CD4-positive, alpha-beta T cell (primary cell): ENCODE measurements at regions not wholly inside any gene's neighbourhood (a gene's known extent, or its start where the extent isn't known, plus 50 kb on each side); places are given as distances from the start of the nearest gene placed in this dataset.

Experiments
- ATAC-seq: fragments of 200-7000 bp; cut with Tn5 transposase; one replicate; pipeline ENCODE4 v1.10.0; 2022; ENCODE audit warnings: mild to moderate bottlenecking; ENCODE audit not compliant: poor library complexity
- CTCF ChIA-PET: fragments of 350-600 bp; sonication (Branson Sonifier 250); formaldehyde crosslinking; loops from one replicate; lab custom pipeline; 2021; ENCODE audit warnings: antibody characterized with exemption, inconsistent platforms; lab: Charles Lee
- POLR2A ChIA-PET: fragments of 350-600 bp; sonication (Branson Sonifier 250); formaldehyde crosslinking; loops from one replicate; lab custom pipeline; 2021; ENCODE audit warnings: antibody characterized with exemption, inconsistent platforms; lab: Charles Lee
- DNase-seq, 14 experiments: peaks; one replicate each; pipeline ENCODE4 v3.0.0-alpha.2; 2013 to 2020; ENCODE audit warnings: mixed read lengths in 2 of 14
- H3K27ac ChIP-seq, 2 donors: one replicate each; pipeline versions ENCODE4 v1.5.1 to v1.7.0; 2013; ENCODE audit warnings: low read length in 2 of 2, low read depth in 1 of 2, mild to moderate bottlenecking in 1 of 2
- H3K27me3 ChIP-seq, 2 experiments: 1 replicate in 1 of 2; 2 replicates in 1 of 2; pipeline versions ENCODE4 v1.6.1 to v1.7.0; 2013; ENCODE audit warnings: low read length in 2 of 2, control low read depth in 1 of 2, mild to moderate bottlenecking in 1 of 2, moderate library complexity in 1 of 2; ENCODE audit not compliant: insufficient read depth in 2 of 2, control insufficient read depth in 1 of 2
- H3K36me3 ChIP-seq: one replicate; pipeline ENCODE4 v1.6.1; 2013; ENCODE audit warnings: low read length, control low read depth; ENCODE audit not compliant: insufficient read depth
- H3K4me1 ChIP-seq: one replicate; pipeline ENCODE4 v1.6.1; 2013; ENCODE audit warnings: low read length, control low read depth; ENCODE audit not compliant: insufficient read depth
- H3K4me3 ChIP-seq: one replicate; pipeline ENCODE4 v1.5.1; 2013; ENCODE audit warnings: mild to moderate bottlenecking, low read length, moderate library complexity
- H3K9me3 ChIP-seq, 2 experiments: 1 replicate in 1 of 2; 2 replicates in 1 of 2; pipeline versions ENCODE4 v1.6.1 to v1.7.0; 2013; ENCODE audit warnings: low read length in 2 of 2, mild to moderate bottlenecking in 2 of 2, control low read depth in 1 of 2, moderate library complexity in 1 of 2; ENCODE audit not compliant: control insufficient read depth in 1 of 2, insufficient read depth in 1 of 2
- H3K27ac Mint-ChIP-seq: one replicate; pipeline ENCODE4 v1.8.0; 2020; ENCODE audit warnings: mixed read lengths
- H3K27me3 Mint-ChIP-seq: one replicate; pipeline ENCODE4 v1.8.0; 2021; ENCODE audit warnings: mixed read lengths
- H3K36me3 Mint-ChIP-seq: one replicate; pipeline ENCODE4 v1.8.0; 2021; ENCODE audit warnings: low read depth, mixed read lengths
- H3K4me1 Mint-ChIP-seq: one replicate; pipeline ENCODE4 v1.8.0; 2021; ENCODE audit warnings: low read depth, mixed read lengths
- H3K4me3 Mint-ChIP-seq: one replicate; pipeline ENCODE4 v1.8.0; 2020; ENCODE audit warnings: mild to moderate bottlenecking, mixed read lengths
- H3K9me3 Mint-ChIP-seq: one replicate; pipeline ENCODE4 v1.8.0; 2020; ENCODE audit warnings: mixed read lengths
- CTCF ChIP-seq: fragments of 200-600 bp; IDR thresholded peaks from one replicate; pipeline ENCODE4 v1.8.0; 2022; ENCODE audit warnings: antibody characterized with exemption, mild to moderate bottlenecking
- intact Hi-C, 2 experiments: fragments of 100-400 bp; cut with DNase I in 1 of 2; cut with micrococcal nuclease in 1 of 2; formaldehyde crosslinking; loops; one replicate each; pipeline versions ENCODE4 v1.15.1 to v1.9.0; 2023 to 2025; cut with DNase I, micrococcal nuclease

- intact Hi-C loops: no loop called here
- H3K4me1 Mint-ChIP-seq: no peaks in the 10 kb centered on the region
These were observed 1564.8 kb downstream of the RPA4 start for GRCh38 chrX:98448524-98448923.

GRCh38 chrX:98452456-98452855 is 1568.7 kb downstream of the RPA4 start:
- Mint-ChIP-seq H3K27me3 (no peaks in the 10 kb centered on the region), H3K9me3 (no peaks in the 10 kb centered on the region), H3K36me3 (no peaks in the 10 kb centered on the region), H3K27ac (no peak overlapping the region), H3K4me3 (no peak overlapping the region), H3K4me1 (no peaks in the 10 kb centered on the region)
- Histone ChIP-seq H3K27me3 (no peaks in the 10 kb centered on the region), H3K9me3 (no peaks in the 10 kb centered on the region), H3K36me3 (no peaks in the 10 kb centered on the region), H3K27ac (no peak overlapping the region), H3K4me1 (no peaks in the 10 kb centered on the region), H3K4me3 (no peak overlapping the region)
- DNase-seq (no peak), ATAC-seq (no peak)
- no peak for TF ChIP-seq CTCF
- ChIA-PET POLR2A (no interaction called here), CTCF (no interaction called here)
- intact Hi-C loops: no loop called here

More at GRCh38 chrX:98448524-98448923, 1564.8 kb downstream of the RPA4 start:
- ATAC-seq: no peak
- no peak overlapping the region for H3K4me3 ChIP-seq
- H3K4me1 ChIP-seq: no peaks in the 10 kb centered on the region
- no peaks in the 10 kb centered on the region for H3K36me3 Mint-ChIP-seq
- no peak overlapping the region for H3K4me3 Mint-ChIP-seq
- H3K27me3 Mint-ChIP-seq: no peaks in the 10 kb centered on the region
- H3K9me3 ChIP-seq: no peaks in the 10 kb centered on the region
- ChIA-PET CTCF (no interaction called here), POLR2A (no interaction called here)
- no peak overlapping the region for H3K27ac Mint-ChIP-seq
- no peaks in the 10 kb centered on the region for H3K27me3 ChIP-seq
- no peak for DNase-seq
- no peaks in the 10 kb centered on the region for H3K36me3 ChIP-seq
- TF ChIP-seq CTCF: no peak
- no peaks in the 10 kb centered on the region for H3K9me3 Mint-ChIP-seq
- no peak overlapping the region for H3K27ac ChIP-seq

DNA sequence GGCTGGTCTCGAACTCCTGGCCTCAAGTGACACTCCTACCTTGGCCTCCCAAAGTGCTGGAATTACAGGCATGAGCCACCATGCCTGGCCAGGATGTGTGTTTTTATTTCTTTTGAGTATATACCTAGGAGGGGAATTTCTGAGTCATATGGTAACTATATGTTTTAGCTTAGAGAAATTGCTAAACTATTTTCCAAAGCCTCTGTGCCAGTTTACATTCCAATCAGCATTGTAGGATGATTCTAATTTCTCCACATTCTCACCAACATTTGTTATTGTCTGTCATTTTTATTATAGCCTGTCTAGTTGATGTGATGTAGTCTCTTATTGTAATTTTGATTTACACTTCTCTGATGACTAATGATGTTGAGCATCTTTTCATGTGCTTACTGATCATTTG is 1576.0 kb downstream of the RPA4 start:
- H3K9me3 Mint-ChIP-seq: no peaks in the 10 kb centered on the region
- no peaks in the 10 kb centered on the region for H3K36me3 ChIP-seq
- H3K27ac Mint-ChIP-seq: no peak overlapping the region
- H3K9me3 ChIP-seq: no peaks in the 10 kb centered on the region
- H3K4me3 ChIP-seq: no peak overlapping the region
- H3K4me3 Mint-ChIP-seq: no peak overlapping the region
- no peaks in the 10 kb centered on the region for H3K4me1 ChIP-seq
- ChIA-PET POLR2A (no interaction called here), CTCF (no interaction called here)
- ATAC-seq (no peak), DNase-seq (no peak)
- no peaks in the 10 kb centered on the region for H3K36me3 Mint-ChIP-seq
- H3K4me1 Mint-ChIP-seq: no peaks in the 10 kb centered on the region
- TF ChIP-seq CTCF: no peak
- intact Hi-C loops: no loop called here
- no peaks in the 10 kb centered on the region for H3K27me3 ChIP-seq
- no peaks in the 10 kb centered on the region for H3K27me3 Mint-ChIP-seq
- no peak overlapping the region for H3K27ac ChIP-seq
